ENCODE measurements at regions not wholly inside any gene's neighbourhood (a gene's known extent, or its start where the extent isn't known, plus 50 kb on each side); places are given as distances from the start of the nearest gene placed in this dataset.

- Histone ChIP-seq H2BK20ac (ENCODE audit: low read length) (no peak overlapping the region), H2BK5ac (ENCODE audit: low read depth, low read length) (no peak overlapping the region), H2BK12ac (ENCODE audit: low read depth, low read length) (no peak overlapping the region), H3K4ac (replicated peaks; ENCODE audit: insufficient read length, low read depth, low read length) (no peak overlapping the region), H2AFZ (ENCODE audit: low read length) (no peak overlapping the region), H2AK5ac (ENCODE audit: low read depth, low read length) (no peak overlapping the region), H3K79me1 (ENCODE audit: low read depth, low read length) (no peaks in the 10 kb centered on the region), H4K5ac (ENCODE audit: insufficient read length, low read depth, low read length) (no peak overlapping the region), H4K8ac (ENCODE audit: extremely low read depth, insufficient read depth, low read length) (no peak overlapping the region), H3K23ac (ENCODE audit: insufficient read length) (no peak overlapping the region), H3K36me3 (ENCODE audit: control insufficient read depth in 2 of 4, insufficient read depth in 4 of 4, low read length in 3 of 4) (no peaks in the 10 kb centered on the region), H3K27ac (ENCODE audit: low read depth, low read length) (no peak overlapping the region), H2BK120ac (replicated peaks; ENCODE audit: low read depth, low read length) (no peak overlapping the region), H3K4me2 (ENCODE audit: insufficient read depth in 1 of 2, low read depth in 2 of 2, low read length in 2 of 2) (peak overlapping the region; percentile 14 to 31; a peak in 2 of 4 replicates), H4K20me1 (replicated peaks in 1 of 2; ENCODE audit: control insufficient read depth in 1 of 2, insufficient read depth in 2 of 2, low read length in 2 of 2) (no peaks in the 10 kb centered on the region), H4K91ac (replicated peaks; ENCODE audit: insufficient read length, low read length) (no peak overlapping the region), H3K79me2 (ENCODE audit: control insufficient read depth in 1 of 2, insufficient read depth in 2 of 2, low read length in 2 of 2) (no peaks in the 10 kb centered on the region), H3K18ac (ENCODE audit: extremely low read depth, low read length) (no peak overlapping the region), H3K23me2 (ENCODE audit: low read depth, low read length) (no peaks in the 10 kb centered on the region), H2BK15ac (ENCODE audit: low read length) (no peak overlapping the region), H3K9me3 (ENCODE audit: insufficient read depth in 2 of 2, low read depth in 1 of 2, low read length in 1 of 2) (peaks cover 6 to 7% of the 10 kb centered on the region in 2 experiments; a peak in 3 of 4 replicates), H3K4me1 (replicated peaks in 1 of 4; ENCODE audit: control insufficient read depth in 3 of 4, insufficient read depth in 4 of 4, low read length in 3 of 4) (peaks cover 0 to 8% (median 0%) of the 10 kb centered on the region in 4 experiments; a peak in 1 of 7 replicates), H3K4me3 (ENCODE audit: extremely low read depth in 1 of 4, insufficient read depth in 2 of 4, low read depth in 3 of 4, low read length in 4 of 4) (no peak overlapping the region), H3K27me3 (replicated peaks in 1 of 4; ENCODE audit: control insufficient read depth in 3 of 4, extremely low read depth in 1 of 4, insufficient read depth in 3 of 4, low read length in 3 of 4) (no peaks in the 10 kb centered on the region), H3K14ac (ENCODE audit: insufficient read length) (no peak overlapping the region), H3K56ac (replicated peaks; ENCODE audit: insufficient read length, low read depth, low read length) (no peak overlapping the region), H3K9ac (replicated peaks in 1 of 4; ENCODE audit: extremely low read depth in 1 of 4, low read depth in 3 of 4, low read length in 3 of 4) (no peak overlapping the region)
- POLR2A ChIA-PET (ENCODE audit: partially characterized antibody): no interaction called here
- FAIRE-seq (peak; percentile 92), DNase-seq (ENCODE audit: low read depth in 1 of 2, low spot score in 2 of 2) (no peak)
- CTCF ChIA-PET (ENCODE audit: partially characterized antibody): no interaction called here
- 44% methylated on average over 6 of the region's 6 CpGs; no CpG with 5 or more reads in 1 of the 2 experiments for WGBS, 2 experiments (ENCODE audit: extremely low coverage in 1 of 2, insufficient coverage in 1 of 2, insufficient read length in 1 of 2, insufficient replicate concordance in 2 of 2, low coverage in 1 of 2, low lambda C conversion rate in 2 of 2, missing lambda C conversion rate in 1 of 2)
- TF ChIP-seq NANOG (IDR thresholded peaks at IDR 0.05; ENCODE audit: insufficient read depth, low read depth, low read length, poor library complexity, severe bottlenecking) (peak; percentile 91), SAP30 (IDR thresholded peaks at IDR 0.05; ENCODE audit: insufficient read depth, insufficient replicate concordance, low read length) (no peak)
Observed at GRCh38 chrX:137945470-137945869, 379.5 kb downstream of the ZIC3 start.
